ENCODE measurements at regions not wholly inside any gene's neighbourhood (a gene's known extent, or its start where the extent isn't known, plus 50 kb on each side); places are given as distances from the start of the nearest gene placed in this dataset.

GRCh38 chr1:25103164-25103795 is 129.0 kb downstream of the SYF2 start:
- no peak for DNase-seq

GRCh38 chr1:25100151-25100833 is 132.0 kb downstream of the SYF2 start:
- peak; percentile 62 for DNase-seq

- peak; percentile 77 for DNase-seq
Observed at GRCh38 chr1:25099343-25099951, 132.9 kb downstream of the SYF2 start.

- DNase-seq, result no peak
Observed at GRCh38 chr1:25098717-25099116, 133.6 kb downstream of the SYF2 start.

- DNase-seq, result no peak
Observed at GRCh38 chr1:25096307-25097150, 135.8 kb downstream of the SYF2 start.

- DNase-seq, result no peak
Observed at GRCh38 chr1:25095635-25096200, 136.6 kb downstream of the SYF2 start.

- no peak for DNase-seq
Observed at GRCh38 chr1:25094995-25095394, 137.3 kb downstream of the SYF2 start.

- DNase-seq, result no peak
Observed at GRCh38 chr1:25094229-25094628, 138.1 kb downstream of the SYF2 start.

GRCh38 chr1:25091658-25092057 is 140.6 kb downstream of the SYF2 start:
- DNase-seq, result no peak

GRCh38 chr1:25090707-25091422 is 141.4 kb downstream of the SYF2 start:
- no peak for DNase-seq

GRCh38 chr1:25089772-25090171 is 142.5 kb downstream of the SYF2 start:
- no peak for DNase-seq

GRCh38 chr1:25088946-25089345 is 143.4 kb downstream of the SYF2 start:
- no peak for DNase-seq

- DNase-seq, result no peak
Observed at GRCh38 chr1:25088180-25088701, 144.1 kb downstream of the SYF2 start.

- no peak for DNase-seq
Observed at GRCh38 chr1:25086518-25087079, 145.7 kb downstream of the SYF2 start.

GRCh38 chr1:25084407-25084806 is 147.9 kb downstream of the SYF2 start:
- no peak for DNase-seq

GRCh38 chr1:25083481-25084345 is 148.6 kb downstream of the SYF2 start:
- DNase-seq, result no peak

GRCh38 chr1:25082995-25083394 is 149.3 kb downstream of the SYF2 start:
- no peak for DNase-seq

GRCh38 chr1:25082216-25082899 is 149.9 kb downstream of the SYF2 start:
- DNase-seq, result no peak

- no peak for DNase-seq
Observed at GRCh38 chr1:25081496-25081895, 150.8 kb downstream of the SYF2 start.

All from DMS153 (cell line).